MCF 10A (cell line): ENCODE measurements at regions not wholly inside any gene's neighbourhood (a gene's known extent, or its start where the extent isn't known, plus 50 kb on each side); places are given as distances from the start of the nearest gene placed in this dataset.

ENCODE experiments used
- BruUV-seq: library from RNA; stranded (reverse); fragments of 400-500 nt; replicated peaks from 2 replicates; lab custom pipeline; 2021; lab: Mats Ljungman, UMichigan
- CTCF ChIA-PET: fragments of 300-600 bp; sonication (Branson Sonifier 250); formaldehyde crosslinking; extraction: SDS; loops from one replicate; lab custom pipeline; 2021; ENCODE audit warnings: antibody characterized with exemption, inconsistent platforms; lab: Yijun Ruan, JAX
- POLR2A ChIA-PET: fragments of 300-600, 350-650 bp; sonication (Branson Sonifier 250); formaldehyde crosslinking; extraction: SDS; loops from one replicate; lab custom pipeline; 2020; ENCODE audit warnings: antibody characterized with exemption, inconsistent platforms; lab: Yijun Ruan, JAX
- DNase-seq: peaks from one replicate; pipeline ENCODE4 v3.0.0-alpha.2; 2018; ENCODE audit not compliant: unreplicated experiment
- H3K27ac Mint-ChIP-seq: one replicate; pipeline ENCODE4 v1.8.0; 2022; ENCODE audit warnings: mild to moderate bottlenecking, low read depth, mixed read lengths; ENCODE audit not compliant: unreplicated experiment
- H3K27me3 Mint-ChIP-seq: one replicate; pipeline ENCODE4 v1.8.0; 2022; ENCODE audit warnings: mixed read lengths; ENCODE audit not compliant: insufficient read depth, unreplicated experiment
- H3K36me3 Mint-ChIP-seq: one replicate; pipeline ENCODE4 v1.8.0; 2022; ENCODE audit warnings: mild to moderate bottlenecking, moderate library complexity, mixed read lengths; ENCODE audit not compliant: insufficient read depth, unreplicated experiment
- H3K4me1 Mint-ChIP-seq: one replicate; pipeline ENCODE4 v1.8.0; 2022; ENCODE audit warnings: mixed read lengths; ENCODE audit not compliant: insufficient read depth, unreplicated experiment
- H3K4me3 Mint-ChIP-seq: one replicate; pipeline ENCODE4 v1.8.0; 2022; ENCODE audit warnings: mild to moderate bottlenecking, moderate library complexity, mixed read lengths; ENCODE audit not compliant: unreplicated experiment
- H3K9me3 Mint-ChIP-seq: one replicate; pipeline ENCODE4 v1.8.0; 2022; ENCODE audit warnings: mixed read lengths; ENCODE audit not compliant: unreplicated experiment
- CTCF ChIP-seq: fragments of 200-600 bp; IDR thresholded peaks from one replicate; pipeline ENCODE4 v1.8.0; 2022; ENCODE audit warnings: antibody characterized with exemption, mild to moderate bottlenecking; ENCODE audit not compliant: unreplicated experiment
- intact Hi-C: fragments of 100-400 bp; cut with micrococcal nuclease; formaldehyde crosslinking; loops from 2 replicates; pipeline ENCODE4 v1.14.1; 2022

GRCh38 chr10:31131251-31131650 lies 99.6 kb upstream of the ZNF438 start:
- H3K27me3 Mint-ChIP-seq, result no peaks in the 10 kb centered on the region
- no peak for DNase-seq
- H3K27ac Mint-ChIP-seq, result no peak overlapping the region
- ChIA-PET POLR2A (no interaction called here), CTCF (no interaction called here)
- H3K36me3 Mint-ChIP-seq, result no peaks in the 10 kb centered on the region
- TF ChIP-seq CTCF, result no peak
- no peak overlapping the region for H3K4me3 Mint-ChIP-seq
- H3K4me1 Mint-ChIP-seq, result no peaks in the 10 kb centered on the region
- intact Hi-C loops, result no loop called here
- no TSS peak for BruUV-seq
- H3K9me3 Mint-ChIP-seq, result no peaks in the 10 kb centered on the region

- ChIA-PET CTCF (no interaction called here), POLR2A (no interaction called here)
- Mint-ChIP-seq H3K27me3 (no peaks in the 10 kb centered on the region), H3K4me3 (no peak overlapping the region), H3K27ac (no peak overlapping the region), H3K4me1 (no peaks in the 10 kb centered on the region), H3K9me3 (no peaks in the 10 kb centered on the region), H3K36me3 (no peaks in the 10 kb centered on the region)
- no peak for TF ChIP-seq CTCF
- intact Hi-C loops, result no loop called here
- BruUV-seq, result no TSS peak
- DNase-seq, result no peak
These were observed 101.1 kb upstream of the ZNF438 start for GRCh38 chr10:31132681-31133244.

- BruUV-seq, result no TSS peak
- CTCF ChIA-PET, result no interaction called here
- no peak overlapping the region for H3K4me3 Mint-ChIP-seq
These were observed 101.7 kb upstream of the ZNF438 start for GRCh38 chr10:31133251-31133791.

GRCh38 chr10:31133792-31134310 lies 102.2 kb upstream of the ZNF438 start:
- no peak for DNase-seq
- Mint-ChIP-seq H3K4me1 (no peaks in the 10 kb centered on the region), H3K27ac (no peak overlapping the region), H3K9me3 (no peaks in the 10 kb centered on the region), H3K36me3 (no peaks in the 10 kb centered on the region), H3K4me3 (no peak overlapping the region), H3K27me3 (no peaks in the 10 kb centered on the region)
- TF ChIP-seq CTCF, result no peak
- intact Hi-C loops, result no loop called here
- ChIA-PET CTCF (no interaction called here), POLR2A (no interaction called here)
- BruUV-seq, result no TSS peak

More at GRCh38 chr10:31133251-31133791, 101.7 kb upstream of the ZNF438 start:
- POLR2A ChIA-PET, result no interaction called here
- Mint-ChIP-seq H3K4me1 (no peaks in the 10 kb centered on the region), H3K9me3 (no peaks in the 10 kb centered on the region), H3K27ac (no peak overlapping the region), H3K36me3 (no peaks in the 10 kb centered on the region), H3K27me3 (no peaks in the 10 kb centered on the region)
- DNase-seq, result no peak
- no peak for TF ChIP-seq CTCF
- intact Hi-C loops, result no loop called here
